IMR-90 (cell line): ENCODE measurements at regions not wholly inside any gene's neighbourhood (a gene's known extent, or its start where the extent isn't known, plus 50 kb on each side); places are given as distances from the start of the nearest gene placed in this dataset.

Source experiments
- ATAC-seq: fragments of 200-7000 bp; cut with Tn5 transposase; 2 replicates; pipeline ENCODE4 v1.9.1; 2020; ENCODE audit warnings: low read depth, mild to moderate bottlenecking, moderate library complexity
- BruUV-seq: library from RNA; stranded (reverse); fragments of 400-500 nt; replicated peaks from 2 replicates; lab custom pipeline; 2021; lab: Mats Ljungman, UMichigan
- CTCF ChIA-PET: fragments of 300-600 bp; formaldehyde crosslinking; extraction: SDS; loops from one replicate; lab custom pipeline; 2021; ENCODE audit warnings: antibody characterized with exemption; lab: Yijun Ruan, JAX
- POLR2A ChIA-PET: fragments of 300-600 bp; sonication (Branson Sonifier 250); formaldehyde crosslinking; loops from one replicate; lab custom pipeline; 2022; ENCODE audit warnings: antibody characterized with exemption; ENCODE audit not compliant: unreplicated experiment; lab: Charles Lee
- DNase-seq: peaks from one replicate; pipeline ENCODE4 v3.0.0; 2013
- H2AFZ ChIP-seq: replicated peaks from 2 replicates; pipeline ENCODE3; 2013; ENCODE audit warnings: low read length, mild to moderate bottlenecking; ENCODE audit not compliant: poor library complexity
- H2AK5ac ChIP-seq: 2 replicates; pipeline ENCODE4 v1.6.1; 2013; ENCODE audit warnings: low read depth, low read length, inconsistent platforms
- H2AK9ac ChIP-seq: replicated peaks from 2 replicates; pipeline ENCODE3; 2013; ENCODE audit warnings: mild to moderate bottlenecking, low read depth, low read length, moderate library complexity; ENCODE audit not compliant: poor library complexity
- H2BK120ac ChIP-seq: 2 replicates; pipeline ENCODE4 v1.6.1; 2013; ENCODE audit warnings: low read depth, low read length, inconsistent platforms
- H2BK15ac ChIP-seq: 3 replicates; pipeline ENCODE4 v1.6.1; 2013; ENCODE audit warnings: low read depth, low read length, inconsistent platforms
- H2BK20ac ChIP-seq: 2 replicates; pipeline ENCODE4 v1.6.1; 2013; ENCODE audit warnings: low read depth, mild to moderate bottlenecking, inconsistent platforms, low read length, moderate library complexity
- H2BK5ac ChIP-seq: 2 replicates; pipeline ENCODE4 v1.6.1; 2013; ENCODE audit warnings: mild to moderate bottlenecking, low read depth, low read length, inconsistent platforms; ENCODE audit not compliant: poor library complexity, severe bottlenecking
- H3K14ac ChIP-seq: replicated peaks from 2 replicates; pipeline ENCODE4 v1.6.1; 2013; ENCODE audit warnings: low read depth, low read length, inconsistent platforms
- H3K18ac ChIP-seq: 2 replicates; pipeline ENCODE4 v1.6.1; 2013; ENCODE audit warnings: low read depth, low read length, control low read depth
- H3K23ac ChIP-seq: 2 replicates; pipeline ENCODE4 v1.6.1; 2013; ENCODE audit warnings: low read depth, low read length, inconsistent platforms
- H3K27ac ChIP-seq: 2 replicates; pipeline ENCODE4 v1.5.1; 2013; ENCODE audit warnings: mild to moderate bottlenecking, control low read depth, low read length; ENCODE audit not compliant: insufficient read depth
- H3K27me3 ChIP-seq: 2 replicates; pipeline ENCODE4 v1.6.1; 2013; ENCODE audit warnings: low read length; ENCODE audit not compliant: control insufficient read depth, insufficient read depth
- H3K36me3 ChIP-seq: 2 replicates; pipeline ENCODE4 v1.6.1; 2013; ENCODE audit warnings: low read length, mixed read lengths; ENCODE audit not compliant: control insufficient read depth, insufficient read depth
- H3K4ac ChIP-seq: 2 replicates; pipeline ENCODE4 v1.6.1; 2013; ENCODE audit warnings: low read depth, low read length, inconsistent platforms
- H3K4me1 ChIP-seq: 2 replicates; pipeline ENCODE4 v1.6.1; 2013; ENCODE audit warnings: low read length, mixed read lengths; ENCODE audit not compliant: control insufficient read depth, insufficient read depth
- H3K4me2 ChIP-seq: 2 replicates; pipeline ENCODE4 v1.6.1; 2013; ENCODE audit warnings: low read depth, mild to moderate bottlenecking, control low read depth, low read length, moderate library complexity
- H3K4me3 ChIP-seq: 2 replicates; pipeline ENCODE4 v1.5.1; 2013; ENCODE audit warnings: low read depth, mild to moderate bottlenecking, control low read depth, low read length, moderate library complexity; ENCODE audit not compliant: insufficient read depth
- H3K56ac ChIP-seq: 2 replicates; pipeline ENCODE4 v1.6.1; 2013; ENCODE audit warnings: low read length, inconsistent platforms; ENCODE audit not compliant: insufficient read depth; ENCODE audit errors: extremely low read depth
- H3K79me1 ChIP-seq, 2 experiments: 2 replicates each; pipeline ENCODE4 v1.6.1; 2013; ENCODE audit warnings: low read length in 2 of 2, inconsistent platforms in 1 of 2, low read depth in 1 of 2
- H3K9ac ChIP-seq: 2 replicates; pipeline ENCODE4 v1.6.1; 2013; ENCODE audit warnings: low read depth, low read length, control low read depth
- H3K9me1 ChIP-seq: 2 replicates; pipeline ENCODE4 v1.6.1; 2013; ENCODE audit warnings: low read length, inconsistent platforms; ENCODE audit not compliant: insufficient read depth
- H3K9me3 ChIP-seq: 2 replicates; pipeline ENCODE4 v1.6.1; 2013; ENCODE audit warnings: low read length; ENCODE audit not compliant: control insufficient read depth, insufficient read depth
- H4K20me1 ChIP-seq: 2 replicates; pipeline ENCODE4 v1.6.1; 2013; ENCODE audit warnings: low read length, inconsistent platforms; ENCODE audit not compliant: insufficient read depth
- H4K5ac ChIP-seq: 2 replicates; pipeline ENCODE4 v1.6.1; 2013; ENCODE audit warnings: mild to moderate bottlenecking, low read depth, low read length, control low read depth
- H4K8ac ChIP-seq, 2 experiments: 2 replicates each; pipeline ENCODE4 v1.6.1; 2013; ENCODE audit warnings: low read depth in 2 of 2, low read length in 2 of 2, control low read depth in 1 of 2, inconsistent platforms in 1 of 2
- H4K91ac ChIP-seq: 2 replicates; pipeline ENCODE4 v1.6.1; 2013; ENCODE audit warnings: low read depth, low read length, inconsistent platforms; ENCODE audit not compliant: insufficient read depth
- CHD1 ChIP-seq: IDR thresholded peaks from 2 replicates; pipeline ENCODE4 v1.6.1; 2012; ENCODE audit warnings: low read depth, low read length, improper control_type of control experiment
- MXI1 ChIP-seq: IDR thresholded peaks from 2 replicates; pipeline ENCODE4 v1.6.1; 2012; ENCODE audit warnings: low read depth, mild to moderate bottlenecking, low read length, moderate library complexity, borderline replicate concordance
- RAD21 ChIP-seq: IDR thresholded peaks from 2 replicates; pipeline ENCODE4 v1.6.1; 2012; ENCODE audit warnings: low read length, improper control_type of control experiment
- RFX5 ChIP-seq: IDR thresholded peaks from 2 replicates; pipeline ENCODE4 v1.8.0; 2012; ENCODE audit warnings: low read depth, mild to moderate bottlenecking, low read length, moderate library complexity
- WGBS, 2 experiments: methylation state at CpG; one replicate each; pipeline versions ENCODE4 v1.1.5 to v1.1.7; 2013; ENCODE audit warnings: missing lambda C conversion rate in 2 of 2; ENCODE audit not compliant: insufficient read length in 1 of 2; ENCODE audit errors: extremely low coverage in 2 of 2; 5-methylcytosine and 5-hydroxymethylcytosine counted together
- dilution Hi-C: fragments of 300-500 bp; cut with HindIII; formaldehyde crosslinking; loops from one replicate; pipeline ENCODE4 v1.14.3; 2018; ENCODE audit warnings: low sequenced_read_pairs; ENCODE audit not compliant: unreplicated experiment
- in situ Hi-C: fragments of 300-500 bp; cut with MboI; formaldehyde crosslinking; loops from 3 replicates; pipeline ENCODE4 v1.14.3; 2019; ENCODE audit warnings: low sequenced_read_pairs, inconsistent platforms, mixed read lengths
- intact Hi-C: fragments of 100-400 bp; cut with micrococcal nuclease; formaldehyde crosslinking; loops from 2 replicates; pipeline ENCODE4 v1.10.0; 2022
- TF ChIP-seq, protein P1 (sequence below): conservative IDR thresholded peaks from 2 replicates; pipeline ENCODE4 v1.5.1; 2012; ENCODE audit warnings: mild to moderate bottlenecking, low read depth, low read length, improper control_type of control experiment

- Histone ChIP-seq H4K20me1 (no peaks in the 10 kb centered on the region), H3K9me1 (no peaks in the 10 kb centered on the region; the same call in 1 of the 2 replicates), H2BK15ac (no peak overlapping the region), H4K8ac (no peak overlapping the region), H2BK120ac (no peak overlapping the region), H3K4me2 (no peak overlapping the region), H2AK9ac (no peak overlapping the region), H3K4me1 (no peaks in the 10 kb centered on the region), H3K4me3 (no peak overlapping the region), H4K5ac (no peak overlapping the region), H3K27ac (no peak overlapping the region), H3K18ac (no peak overlapping the region), H3K9ac (no peak overlapping the region), H2AFZ (no peak overlapping the region), H3K23ac (no peak overlapping the region), H2AK5ac (no peak overlapping the region), H3K27me3 (peaks cover 8% of the 10 kb centered on the region), H3K9me3 (no peaks in the 10 kb centered on the region), H4K91ac (no peak overlapping the region), H3K79me1 (no peaks in the 10 kb centered on the region), H3K56ac (no peak overlapping the region), H2BK5ac (no peak overlapping the region), H3K36me3 (no peaks in the 10 kb centered on the region), H3K4ac (no peak overlapping the region), H2BK20ac (no peak overlapping the region), H3K14ac (no peak overlapping the region)
- DNase-seq (no peak), ATAC-seq (no peak)
- dilution Hi-C loops (no loop called here), intact Hi-C loops (no loop called here), in situ Hi-C loops (no loop called here)
- POLR2A ChIA-PET, result no interaction called here
- CTCF ChIA-PET, result no interaction called here
- TF ChIP-seq RFX5, result no peak
- TF ChIP-seq, protein P1, sequence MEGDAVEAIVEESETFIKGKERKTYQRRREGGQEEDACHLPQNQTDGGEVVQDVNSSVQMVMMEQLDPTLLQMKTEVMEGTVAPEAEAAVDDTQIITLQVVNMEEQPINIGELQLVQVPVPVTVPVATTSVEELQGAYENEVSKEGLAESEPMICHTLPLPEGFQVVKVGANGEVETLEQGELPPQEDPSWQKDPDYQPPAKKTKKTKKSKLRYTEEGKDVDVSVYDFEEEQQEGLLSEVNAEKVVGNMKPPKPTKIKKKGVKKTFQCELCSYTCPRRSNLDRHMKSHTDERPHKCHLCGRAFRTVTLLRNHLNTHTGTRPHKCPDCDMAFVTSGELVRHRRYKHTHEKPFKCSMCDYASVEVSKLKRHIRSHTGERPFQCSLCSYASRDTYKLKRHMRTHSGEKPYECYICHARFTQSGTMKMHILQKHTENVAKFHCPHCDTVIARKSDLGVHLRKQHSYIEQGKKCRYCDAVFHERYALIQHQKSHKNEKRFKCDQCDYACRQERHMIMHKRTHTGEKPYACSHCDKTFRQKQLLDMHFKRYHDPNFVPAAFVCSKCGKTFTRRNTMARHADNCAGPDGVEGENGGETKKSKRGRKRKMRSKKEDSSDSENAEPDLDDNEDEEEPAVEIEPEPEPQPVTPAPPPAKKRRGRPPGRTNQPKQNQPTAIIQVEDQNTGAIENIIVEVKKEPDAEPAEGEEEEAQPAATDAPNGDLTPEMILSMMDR, result no peak
- no peak for TF ChIP-seq MXI1
- TF ChIP-seq CHD1, result no peak
- TF ChIP-seq RAD21, result no peak
- no TSS peak for BruUV-seq
- WGBS, 2 experiments, result no CpG with 5 or more reads among the region's 3 CpGs
These were observed 143.4 kb upstream of the MYLIP start for GRCh38 chr6:15985379-15985959.
